GM23338 (cell line): ENCODE measurements at regions not wholly inside any gene's neighbourhood (a gene's known extent, or its start where the extent isn't known, plus 50 kb on each side); places are given as distances from the start of the nearest gene placed in this dataset.

Experiments
- CTCF ChIP-seq, 2 experiments: fragments of 200-600 bp in 1 of 2; sonication (generic) in 1 of 2; conservative IDR thresholded peaks; 2 replicates each; pipeline versions ENCODE4 v1.5.1 to v1.6.1; 2016 to 2017; ENCODE audit warnings: antibody characterized with exemption in 2 of 2, low read depth in 2 of 2, mild to moderate bottlenecking in 2 of 2, moderate library complexity in 1 of 2
- EZH2phosphoT487 ChIP-seq: fragments of 200-600 bp; sonication (generic); IDR thresholded peaks from one replicate; pipeline ENCODE4 v1.8.1; 2018; ENCODE audit warnings: antibody characterized with exemption; ENCODE audit not compliant: unreplicated experiment
- REST ChIP-seq: IDR thresholded peaks from one replicate; pipeline ENCODE4 v1.6.1; 2018; ENCODE audit warnings: antibody characterized with exemption; ENCODE audit not compliant: unreplicated experiment

DNA sequence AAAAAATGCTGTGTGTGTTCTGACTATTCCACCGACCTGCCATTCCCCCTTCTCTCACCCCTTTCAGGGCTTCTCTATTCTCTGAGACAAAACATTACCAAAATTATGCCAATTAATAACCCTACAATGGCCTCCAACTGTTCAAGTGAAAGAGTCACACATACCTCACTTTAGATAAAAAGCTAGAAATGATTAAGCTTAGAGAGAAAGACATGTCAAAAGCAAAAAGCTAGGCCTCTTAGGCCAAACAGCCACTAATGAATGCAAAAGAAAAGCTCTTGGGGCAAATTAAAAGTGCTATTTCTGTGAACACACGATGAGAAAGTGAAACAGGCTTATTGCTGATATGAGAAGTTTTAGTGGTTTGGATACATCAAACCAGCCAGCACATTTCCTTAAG lies 279.6 kb upstream of the GRAMD2B start:
- TF ChIP-seq CTCF (conservative IDR thresholded peaks at IDR 0.05; ENCODE audit: low read depth in 2 of 2) (no peak), EZH2phosphoT487 (no peak), REST (no peak)
